Testis (tissue), 2 donors: ENCODE measurements at regions not wholly inside any gene's neighbourhood (a gene's known extent, or its start where the extent isn't known, plus 50 kb on each side); places are given as distances from the start of the nearest gene placed in this dataset.

Experiments
- DNase-seq: peaks from one replicate; pipeline ENCODE4 v3.0.0-alpha.2; 2019
- H3K27ac ChIP-seq, 2 donors: fragments of 200-600 bp; sonication (generic); one replicate each; pipeline ENCODE4 v1.5.1; 2019
- H3K27me3 ChIP-seq: fragments of 200-600 bp; sonication (generic); one replicate; pipeline ENCODE4 v1.5.1; 2019
- H3K36me3 ChIP-seq: fragments of 200-600 bp; sonication (generic); one replicate; pipeline ENCODE4 v1.5.1; 2017; ENCODE audit warnings: low read depth; ENCODE audit errors: missing control alignments
- H3K4me1 ChIP-seq: fragments of 200-600 bp; sonication (generic); one replicate; pipeline ENCODE4 v1.5.1; 2019
- H3K4me3 ChIP-seq, 2 donors: fragments of 200-600 bp; sonication (generic); one replicate each; pipeline ENCODE4 v1.5.1; 2017 to 2019
- H3K9me3 ChIP-seq: fragments of 200-600 bp; sonication (generic); one replicate; pipeline ENCODE4 v1.5.1; 2017
- POLR2A ChIP-seq: fragments of 450-650 bp; IDR thresholded peaks from one replicate; pipeline ENCODE4 v1.6.1; 2017; ENCODE audit warnings: antibody characterized with exemption, mild to moderate bottlenecking, moderate library complexity
- WGBS, 2 donors: methylation state at CpG; one replicate each; pipeline ENCODE4 v1.1.5; 2018; 5-methylcytosine and 5-hydroxymethylcytosine counted together
- intact Hi-C: fragments of 100-400 bp; cut with DNase I; formaldehyde crosslinking; loops from one replicate; pipeline ENCODE4 v1.15.1; 2023; ENCODE audit warnings: low total_unique reads
- TF ChIP-seq, protein P1 (sequence below), 3 experiments: fragments of 450-650 bp in 2 of 3; fragments of 200-600 bp in 1 of 3; sonication (generic) in 1 of 3; IDR thresholded peaks; one replicate each; pipeline ENCODE4 v1.5.1; 2016 to 2019; ENCODE audit warnings: antibody characterized with exemption in 3 of 3, mild to moderate bottlenecking in 2 of 3, moderate library complexity in 1 of 3

DNA sequence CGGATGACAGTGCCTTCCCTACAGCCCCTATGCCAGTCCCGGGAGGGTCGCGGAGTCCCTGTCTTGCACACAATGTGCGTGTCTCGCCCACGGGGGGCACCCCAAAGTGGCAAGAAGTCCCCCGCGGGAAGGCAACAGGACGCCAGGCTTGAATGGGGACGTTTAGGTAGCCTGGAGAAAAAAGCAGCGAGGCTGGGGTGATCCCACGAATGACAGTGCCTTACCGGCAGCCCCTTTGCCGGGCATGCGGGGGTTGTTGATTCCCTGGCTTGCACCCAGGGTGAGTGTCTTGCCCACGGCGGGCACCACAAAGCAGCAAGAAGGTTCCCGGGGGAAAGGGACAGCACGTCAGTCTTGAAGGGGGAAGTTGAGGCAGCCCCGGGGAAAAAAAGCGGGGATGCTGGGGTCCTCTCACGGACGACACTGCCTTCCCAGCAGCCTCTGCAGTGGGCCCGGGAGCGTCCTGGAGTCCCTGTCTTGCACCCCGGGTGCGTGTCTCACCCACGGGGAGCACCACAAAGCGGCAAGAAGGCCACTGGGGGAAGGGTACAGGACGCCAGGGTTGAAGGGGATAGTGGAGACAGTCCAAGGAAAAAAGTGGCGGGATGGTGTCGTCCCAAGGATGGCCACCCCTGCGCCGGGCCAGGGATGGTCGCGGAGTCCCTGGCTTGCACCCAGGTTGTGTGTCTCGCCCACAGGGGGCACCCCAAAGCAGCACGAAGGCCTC lies 156.8 kb upstream of the ALG10B start:
- Histone ChIP-seq H3K4me3 (peak overlapping the region in 1 of 2 donors; percentile 26), H3K4me1 (no peaks in the 10 kb centered on the region), H3K36me3 (no peaks in the 10 kb centered on the region), H3K27me3 (no peaks in the 10 kb centered on the region), H3K9me3 (no peaks in the 10 kb centered on the region), H3K27ac (no peak overlapping the region)
- WGBS, 2 donors = 51 to 74% methylated on average over 38 to 39 of the region's 39 CpGs
- DNase-seq = no peak
- intact Hi-C loops = no loop called here
- no peak for TF ChIP-seq POLR2A
- TF ChIP-seq, protein P1, sequence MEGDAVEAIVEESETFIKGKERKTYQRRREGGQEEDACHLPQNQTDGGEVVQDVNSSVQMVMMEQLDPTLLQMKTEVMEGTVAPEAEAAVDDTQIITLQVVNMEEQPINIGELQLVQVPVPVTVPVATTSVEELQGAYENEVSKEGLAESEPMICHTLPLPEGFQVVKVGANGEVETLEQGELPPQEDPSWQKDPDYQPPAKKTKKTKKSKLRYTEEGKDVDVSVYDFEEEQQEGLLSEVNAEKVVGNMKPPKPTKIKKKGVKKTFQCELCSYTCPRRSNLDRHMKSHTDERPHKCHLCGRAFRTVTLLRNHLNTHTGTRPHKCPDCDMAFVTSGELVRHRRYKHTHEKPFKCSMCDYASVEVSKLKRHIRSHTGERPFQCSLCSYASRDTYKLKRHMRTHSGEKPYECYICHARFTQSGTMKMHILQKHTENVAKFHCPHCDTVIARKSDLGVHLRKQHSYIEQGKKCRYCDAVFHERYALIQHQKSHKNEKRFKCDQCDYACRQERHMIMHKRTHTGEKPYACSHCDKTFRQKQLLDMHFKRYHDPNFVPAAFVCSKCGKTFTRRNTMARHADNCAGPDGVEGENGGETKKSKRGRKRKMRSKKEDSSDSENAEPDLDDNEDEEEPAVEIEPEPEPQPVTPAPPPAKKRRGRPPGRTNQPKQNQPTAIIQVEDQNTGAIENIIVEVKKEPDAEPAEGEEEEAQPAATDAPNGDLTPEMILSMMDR (IDR thresholded peaks at IDR 0.05) = no peak

DNA sequence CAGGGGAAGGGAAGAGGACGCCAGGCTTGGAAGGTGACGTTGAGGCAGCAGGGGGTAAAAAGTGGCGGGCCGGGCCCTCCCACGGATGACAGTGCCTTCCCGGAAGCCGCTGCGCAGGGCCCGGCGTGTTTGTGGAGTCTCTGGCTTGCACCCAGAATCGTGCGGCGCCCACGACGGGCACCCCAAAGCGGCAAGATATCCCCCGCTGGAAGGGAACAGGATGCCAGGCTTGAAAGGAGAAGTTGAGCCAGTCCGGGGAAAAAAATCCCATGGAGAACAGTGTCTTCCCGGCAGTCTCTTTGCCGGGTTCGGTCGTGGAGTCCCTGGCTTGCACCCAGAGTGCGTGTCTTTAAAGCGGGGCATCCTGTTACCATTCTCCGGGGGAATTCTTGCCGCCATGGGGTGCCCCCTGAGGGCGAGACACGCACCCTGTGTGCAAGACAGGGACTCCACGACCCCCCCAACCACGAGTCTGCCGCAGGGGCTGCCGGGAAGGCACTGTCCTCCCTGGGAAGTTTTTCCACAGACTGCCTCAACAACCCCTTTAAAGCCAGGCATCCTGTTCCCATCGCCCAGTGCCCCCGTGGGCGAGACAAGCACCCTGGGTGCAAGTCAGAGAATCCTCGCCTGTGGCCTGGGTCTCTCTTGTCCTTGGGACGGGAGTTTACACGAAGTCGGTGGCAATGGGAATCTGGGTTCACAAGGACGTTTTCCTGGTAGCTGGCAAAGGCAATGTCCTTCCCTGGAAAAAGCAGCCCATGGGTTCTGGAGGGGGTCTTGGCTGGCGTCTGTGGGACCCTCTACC lies 156.1 kb upstream of the ALG10B start:
- TF ChIP-seq, protein P1 (IDR thresholded peaks at IDR 0.05) = no peak
- TF ChIP-seq POLR2A = no peak
- Histone ChIP-seq H3K27me3 (no peaks in the 10 kb centered on the region), H3K27ac (no peak overlapping the region), H3K4me1 (no peaks in the 10 kb centered on the region), H3K36me3 (no peaks in the 10 kb centered on the region), H3K4me3 (peak overlapping the region in 1 of 2 donors; percentile 26), H3K9me3 (no peaks in the 10 kb centered on the region)
- WGBS, 2 donors = 72% methylated on average over 27 to 41 of the region's 41 CpGs
- no peak for DNase-seq
- intact Hi-C loops = no loop called here

- H3K27ac ChIP-seq = no peak overlapping the region
- TF ChIP-seq, protein P1 (IDR thresholded peaks at IDR 0.05) = no peak
- TF ChIP-seq POLR2A = no peak
- intact Hi-C loops = no loop called here
- 56 to 68% methylated on average over 23 to 38 of the region's 38 CpGs for WGBS, 2 donors
- H3K4me3 ChIP-seq = peak overlapping the region in 1 of 2 donors; percentile 31
- H3K4me1 ChIP-seq = no peaks in the 10 kb centered on the region
- no peak for DNase-seq
- no peaks in the 10 kb centered on the region for H3K27me3 ChIP-seq
- H3K9me3 ChIP-seq = no peaks in the 10 kb centered on the region
- no peaks in the 10 kb centered on the region for H3K36me3 ChIP-seq
Observed at GRCh38 chr12:38161123-38162000, 155.2 kb upstream of the ALG10B start.

- no peak for DNase-seq
- intact Hi-C loops = no loop called here
Observed at GRCh38 chr12:38162013-38162412, 154.6 kb upstream of the ALG10B start.

More at GRCh38 chr12:38162013-38162412, 154.6 kb upstream of the ALG10B start:
- Histone ChIP-seq H3K9me3 (no peaks in the 10 kb centered on the region), H3K27ac (no peak overlapping the region), H3K36me3 (no peaks in the 10 kb centered on the region), H3K4me3 (peak overlapping the region in 1 of 2 donors; percentile 31), H3K27me3 (no peaks in the 10 kb centered on the region), H3K4me1 (no peaks in the 10 kb centered on the region)
- 43 to 71% methylated on average over 10 to 19 of the region's 19 CpGs for WGBS, 2 donors
- no peak for TF ChIP-seq POLR2A
- TF ChIP-seq, protein P1 (IDR thresholded peaks at IDR 0.05) = no peak
